ENCODE measurements at regions not wholly inside any gene's neighbourhood (a gene's known extent, or its start where the extent isn't known, plus 50 kb on each side); places are given as distances from the start of the nearest gene placed in this dataset.

GRCh38 chr15:98120561-98120960, 160.1 kb downstream of the ARRDC4 start (continued):
- no peak for TF ChIP-seq ZNF318 (IDR thresholded peaks at IDR 0.05; ENCODE audit: borderline replicate concordance in 1 of 2, low read depth in 1 of 2)
- TF ChIP-seq CREB3 (tag; conservative IDR thresholded peaks at IDR 0.05; ENCODE audit: low read depth), result no peak
- TF ChIP-seq SRSF9 (IDR thresholded peaks at IDR 0.05; ENCODE audit: borderline replicate concordance, low read depth, low read length), result no peak
- no peak for TF ChIP-seq RBM15 (IDR thresholded peaks at IDR 0.05; ENCODE audit: insufficient read depth, low read length)
- no peak for TF ChIP-seq ZNF75A (CRISPR knock-in tag; IDR thresholded peaks at IDR 0.05)
